Endothelial cell of umbilical vein (primary cell): ENCODE measurements at regions not wholly inside any gene's neighbourhood (a gene's known extent, or its start where the extent isn't known, plus 50 kb on each side); places are given as distances from the start of the nearest gene placed in this dataset.

ENCODE experiments used
- BruUV-seq: library from RNA; stranded (reverse); fragments of 400-500 nt; replicated peaks from 2 replicates; lab custom pipeline; 2021; lab: Mats Ljungman, UMichigan
- CTCF ChIA-PET: fragments of 300-600, 350-600 bp; sonication (Branson Sonifier 250); formaldehyde crosslinking; loops from one replicate; lab custom pipeline; 2021; ENCODE audit warnings: antibody characterized with exemption, inconsistent platforms; lab: Charles Lee
- POLR2A ChIA-PET: fragments of 300-600, 350-600 bp; sonication (Branson Sonifier 250); formaldehyde crosslinking; loops from one replicate; lab custom pipeline; 2021; ENCODE audit warnings: antibody characterized with exemption, inconsistent platforms; lab: Charles Lee
- DNase-seq: peaks from one replicate; pipeline ENCODE4 v3.0.0-alpha.2; 2011; ENCODE audit warnings: low read depth, low spot score
- FAIRE-seq: peaks from 2 replicates; lab custom pipeline; 2011; peaks lifted over from hg19 to GRCh38; lab: Jason Lieb, UNC
- H2AFZ ChIP-seq: 2 replicates; pipeline ENCODE4 v1.6.0; 2012; ENCODE audit warnings: low read depth, low read length, control low read depth, inconsistent platforms
- H3K27ac ChIP-seq: 2 replicates; pipeline ENCODE4 v1.5.1; 2011; ENCODE audit warnings: low read depth, mild to moderate bottlenecking, control low read depth, low read length, moderate library complexity; ENCODE audit not compliant: insufficient read depth
- H3K27me3 ChIP-seq, 2 experiments: 2 replicates each; pipeline versions ENCODE4 v1.6.0 to v1.6.1; 2011; ENCODE audit warnings: low read length in 2 of 2, mixed read lengths in 1 of 2; ENCODE audit not compliant: control insufficient read depth in 2 of 2, insufficient read depth in 2 of 2
- H3K36me3 ChIP-seq, 2 experiments: 2 replicates in 1 of 2; 3 replicates in 1 of 2; pipeline ENCODE4 v1.5.1; 2011; ENCODE audit warnings: low read length in 2 of 2, mild to moderate bottlenecking in 1 of 2, moderate library complexity in 1 of 2; ENCODE audit not compliant: control insufficient read depth in 2 of 2, insufficient read depth in 2 of 2; ENCODE audit errors: extremely low read depth in 1 of 2
- H3K4me1 ChIP-seq: 3 replicates; pipeline ENCODE4 v1.5.1; 2011; ENCODE audit warnings: mild to moderate bottlenecking, low read length; ENCODE audit not compliant: control insufficient read depth, insufficient read depth; ENCODE audit errors: extremely low read depth
- H3K4me2 ChIP-seq: 2 replicates; pipeline ENCODE4 v1.6.1; 2011; ENCODE audit warnings: low read length, control low read depth, mixed read lengths; ENCODE audit not compliant: insufficient read depth
- H3K4me3 ChIP-seq, 3 experiments: fragments of 200-600 bp in 1 of 3; sonication (generic), shearing (Covaris generic) in 1 of 3; replicated peaks in 1 of 3; 2 replicates each; pipeline ENCODE4 v1.5.1; 2011 to 2016; ENCODE audit warnings: control low read depth in 3 of 3, low read length in 3 of 3, mild to moderate bottlenecking in 2 of 3, inconsistent platforms in 1 of 3, low read depth in 1 of 3, moderate library complexity in 1 of 3; ENCODE audit not compliant: insufficient read depth in 1 of 3
- H3K79me2 ChIP-seq: 2 replicates; pipeline ENCODE4 v1.6.0; 2012; ENCODE audit warnings: low read length, inconsistent platforms; ENCODE audit not compliant: control insufficient read depth, insufficient read depth
- H3K9ac ChIP-seq: replicated peaks from 2 replicates; pipeline ENCODE3; 2011; ENCODE audit warnings: low read length, control low read depth; ENCODE audit not compliant: insufficient read depth; ENCODE audit errors: extremely low read depth
- H3K9me1 ChIP-seq: replicated peaks from 3 replicates; pipeline ENCODE4 v1.6.0; 2011; ENCODE audit warnings: mild to moderate bottlenecking, low read length; ENCODE audit not compliant: control insufficient read depth, insufficient read depth; ENCODE audit errors: extremely low read depth
- H3K9me3 ChIP-seq: replicated peaks from 2 replicates; pipeline ENCODE4 v1.5.1; 2012; ENCODE audit warnings: low read length, inconsistent platforms; ENCODE audit not compliant: control insufficient read depth, insufficient read depth
- H4K20me1 ChIP-seq: replicated peaks from 2 replicates; pipeline ENCODE3; 2011; ENCODE audit warnings: mild to moderate bottlenecking, low read length; ENCODE audit not compliant: control insufficient read depth, insufficient read depth; ENCODE audit errors: extremely low read depth
- EZH2 ChIP-seq: IDR thresholded peaks from 2 replicates; pipeline ENCODE4 v1.6.1; 2012; ENCODE audit warnings: borderline replicate concordance, low read depth, mild to moderate bottlenecking, moderate library complexity, low read length, inconsistent platforms; ENCODE audit not compliant: severe bottlenecking
- FOS ChIP-seq: IDR thresholded peaks from 2 replicates; pipeline ENCODE4 v1.6.1; 2011; ENCODE audit warnings: mild to moderate bottlenecking, low read length, moderate library complexity, borderline replicate concordance; ENCODE audit not compliant: insufficient read depth
- GATA2 ChIP-seq: IDR thresholded peaks from 2 replicates; pipeline ENCODE4 v1.7.0; 2011; ENCODE audit warnings: low read depth, mild to moderate bottlenecking, moderate library complexity, mixed read lengths, low read length; ENCODE audit not compliant: insufficient read length, insufficient read depth
- JUN ChIP-seq: IDR thresholded peaks from 2 replicates; pipeline ENCODE4 v1.6.1; 2011; ENCODE audit warnings: borderline replicate concordance, low read depth; ENCODE audit not compliant: insufficient read length, insufficient read depth
- MYC ChIP-seq: IDR thresholded peaks from one replicate; pipeline ENCODE4 v1.6.1; 2011; ENCODE audit warnings: mild to moderate bottlenecking, low read depth, low read length
- POLR2A ChIP-seq: IDR thresholded peaks from 2 replicates; pipeline ENCODE4 v1.6.1; 2012; ENCODE audit warnings: low read depth, mild to moderate bottlenecking, control low read depth, low read length
- POLR2AphosphoS5 ChIP-seq: IDR thresholded peaks from 2 replicates; pipeline ENCODE4 v1.6.1; 2012; ENCODE audit warnings: low read depth, mild to moderate bottlenecking, control low read depth, low read length, moderate library complexity; ENCODE audit not compliant: insufficient read depth
- dilution Hi-C: fragments of 300-500 bp; cut with MboI; formaldehyde crosslinking; loops from one replicate; pipeline ENCODE4 v1.15.0; 2019; ENCODE audit warnings: low sequenced_read_pairs; ENCODE audit not compliant: extremely low pct_ligation_motif_present
- intact Hi-C: fragments of 100-400 bp; cut with micrococcal nuclease; formaldehyde crosslinking; loops from one replicate; pipeline ENCODE4 v1.10.0; 2022
- TF ChIP-seq, protein P1 (sequence below): IDR thresholded peaks from 2 replicates; pipeline ENCODE4 v1.6.1; 2011; ENCODE audit not compliant: insufficient read depth, insufficient read length
- TF ChIP-seq, protein P2 (sequence below), 2 donors: IDR thresholded peaks; 1 replicate in 1 of 2; 2 replicates in 1 of 2; pipeline ENCODE4 v1.5.1; 2011; ENCODE audit warnings: low read length in 2 of 2, mild to moderate bottlenecking in 2 of 2, moderate library complexity in 2 of 2, control low read depth in 1 of 2, inconsistent platforms in 1 of 2, low read depth in 1 of 2; ENCODE audit not compliant: insufficient read depth in 1 of 2; ENCODE audit errors: extremely low read depth in 1 of 2

DNA sequence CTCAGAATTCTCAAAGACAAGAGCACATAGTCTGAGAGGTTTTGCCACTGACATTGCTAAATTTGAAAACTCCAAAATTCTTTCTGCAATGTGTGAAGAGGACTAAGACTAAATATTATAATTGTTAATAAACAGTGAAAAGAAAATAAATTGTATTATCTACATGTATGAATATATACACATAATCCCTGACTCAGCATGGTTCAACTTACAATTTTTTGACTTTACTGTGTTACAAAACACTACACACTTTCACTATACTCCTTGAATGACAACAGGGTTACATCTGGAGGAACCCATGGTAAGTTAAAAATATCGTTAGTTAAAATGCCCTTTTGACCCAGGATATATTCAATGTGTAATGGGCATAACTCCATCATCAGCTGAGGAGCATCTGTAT, 2017.2 kb upstream of the TENM3 start:
- no peaks in the 10 kb centered on the region for H3K4me1 ChIP-seq
- dilution Hi-C loops = no loop called here
- H3K4me2 ChIP-seq = no peak overlapping the region
- ChIA-PET CTCF (no interaction called here), POLR2A (no interaction called here)
- H3K9me1 ChIP-seq = no peaks in the 10 kb centered on the region
- H3K27ac ChIP-seq = no peak overlapping the region
- no peaks in the 10 kb centered on the region for H4K20me1 ChIP-seq
- no peak overlapping the region for H3K4me3 ChIP-seq
- H3K36me3 ChIP-seq = no peaks in the 10 kb centered on the region
- DNase-seq (no peak), FAIRE-seq (no peak)
- H2AFZ ChIP-seq = no peak overlapping the region
- H3K27me3 ChIP-seq = no peaks in the 10 kb centered on the region
- no TSS peak for BruUV-seq
- no peak for TF ChIP-seq FOS
- TF ChIP-seq GATA2 = no peak
- TF ChIP-seq POLR2A = no peak
- TF ChIP-seq EZH2 = no peak
- TF ChIP-seq POLR2AphosphoS5 = no peak
- TF ChIP-seq MYC = no peak
- TF ChIP-seq, protein P1, sequence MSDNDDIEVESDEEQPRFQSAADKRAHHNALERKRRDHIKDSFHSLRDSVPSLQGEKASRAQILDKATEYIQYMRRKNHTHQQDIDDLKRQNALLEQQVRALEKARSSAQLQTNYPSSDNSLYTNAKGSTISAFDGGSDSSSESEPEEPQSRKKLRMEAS = no peak
- no peak for TF ChIP-seq JUN
- TF ChIP-seq, protein P2, sequence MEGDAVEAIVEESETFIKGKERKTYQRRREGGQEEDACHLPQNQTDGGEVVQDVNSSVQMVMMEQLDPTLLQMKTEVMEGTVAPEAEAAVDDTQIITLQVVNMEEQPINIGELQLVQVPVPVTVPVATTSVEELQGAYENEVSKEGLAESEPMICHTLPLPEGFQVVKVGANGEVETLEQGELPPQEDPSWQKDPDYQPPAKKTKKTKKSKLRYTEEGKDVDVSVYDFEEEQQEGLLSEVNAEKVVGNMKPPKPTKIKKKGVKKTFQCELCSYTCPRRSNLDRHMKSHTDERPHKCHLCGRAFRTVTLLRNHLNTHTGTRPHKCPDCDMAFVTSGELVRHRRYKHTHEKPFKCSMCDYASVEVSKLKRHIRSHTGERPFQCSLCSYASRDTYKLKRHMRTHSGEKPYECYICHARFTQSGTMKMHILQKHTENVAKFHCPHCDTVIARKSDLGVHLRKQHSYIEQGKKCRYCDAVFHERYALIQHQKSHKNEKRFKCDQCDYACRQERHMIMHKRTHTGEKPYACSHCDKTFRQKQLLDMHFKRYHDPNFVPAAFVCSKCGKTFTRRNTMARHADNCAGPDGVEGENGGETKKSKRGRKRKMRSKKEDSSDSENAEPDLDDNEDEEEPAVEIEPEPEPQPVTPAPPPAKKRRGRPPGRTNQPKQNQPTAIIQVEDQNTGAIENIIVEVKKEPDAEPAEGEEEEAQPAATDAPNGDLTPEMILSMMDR (IDR thresholded peaks at IDR 0.05; ENCODE audit: extremely low read depth in 1 of 2, insufficient read depth in 1 of 2, low read depth in 1 of 2, low read length in 2 of 2) = no peak
- no peaks in the 10 kb centered on the region for H3K79me2 ChIP-seq
- no peak overlapping the region for H3K9ac ChIP-seq
- peaks cover 3% of the 10 kb centered on the region for H3K9me3 ChIP-seq
- intact Hi-C loops = no loop called here
